Esophagus muscularis mucosa (tissue), 4 donors: ENCODE measurements at regions not wholly inside any gene's neighbourhood (a gene's known extent, or its start where the extent isn't known, plus 50 kb on each side); places are given as distances from the start of the nearest gene placed in this dataset.

Experiments used
- EP300 ChIP-seq: sonication (generic); formaldehyde crosslinking; IDR thresholded peaks from one replicate; pipeline ENCODE4 v1.6.1; 2017; ENCODE audit warnings: antibody characterized with exemption
- POLR2A ChIP-seq: fragments of 450-650 bp; IDR thresholded peaks from one replicate; pipeline ENCODE4 v1.6.1; 2017; ENCODE audit warnings: antibody characterized with exemption, moderate library complexity, mild to moderate bottlenecking, low read depth
- POLR2AphosphoS5 ChIP-seq, 2 donors: sonication (generic); formaldehyde crosslinking; IDR thresholded peaks; one replicate each; pipeline ENCODE4 v1.6.1; 2017; ENCODE audit warnings: antibody characterized with exemption in 2 of 2
- TF ChIP-seq, protein P1 (sequence below), 3 experiments: fragments of 200-600 bp in 2 of 3; fragments of 450-650 bp in 1 of 3; sonication (generic) in 2 of 3; IDR thresholded peaks; one replicate each; pipeline ENCODE4 v1.5.1; 2017 to 2019; ENCODE audit warnings: antibody characterized with exemption in 3 of 3, mild to moderate bottlenecking in 2 of 3, moderate library complexity in 1 of 3

DNA sequence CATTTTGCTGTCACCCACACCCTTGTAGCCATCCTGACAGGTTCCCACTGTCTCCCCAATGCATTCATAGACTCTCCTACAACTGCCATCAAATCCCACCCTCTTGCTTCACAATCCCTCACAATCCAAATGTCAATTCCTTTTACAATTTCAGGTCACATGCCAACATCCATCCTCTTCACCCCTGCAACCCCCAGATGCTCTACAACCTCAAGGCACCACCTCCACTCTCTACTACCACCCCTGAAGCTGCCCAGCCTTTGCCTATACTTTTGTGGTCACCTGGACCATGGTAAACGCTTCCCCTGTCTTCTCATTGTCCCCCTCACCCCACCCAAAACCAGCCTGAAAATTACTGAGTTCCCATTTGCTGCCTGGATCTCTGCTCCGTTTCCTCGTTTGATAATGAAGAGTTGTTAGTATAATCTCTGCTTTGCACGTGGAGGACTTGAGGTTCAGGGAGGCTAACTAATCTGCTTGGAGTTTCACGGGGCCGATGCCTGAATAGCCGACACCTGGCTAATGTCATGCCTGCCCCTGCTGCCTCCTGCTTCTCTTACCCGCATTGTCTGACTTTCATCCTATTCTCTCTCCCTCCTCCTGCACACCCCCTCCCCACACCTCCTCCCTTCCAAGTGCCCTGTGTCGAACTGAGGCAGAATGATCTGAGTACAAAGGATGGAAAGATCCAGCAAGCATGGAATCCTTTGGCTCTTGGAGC is 82.4 kb upstream of the TOX2 start:
- TF ChIP-seq POLR2A (no peak), POLR2AphosphoS5 (IDR thresholded peaks at IDR 0.05) (no peak), EP300 (no peak)
- TF ChIP-seq, protein P1, sequence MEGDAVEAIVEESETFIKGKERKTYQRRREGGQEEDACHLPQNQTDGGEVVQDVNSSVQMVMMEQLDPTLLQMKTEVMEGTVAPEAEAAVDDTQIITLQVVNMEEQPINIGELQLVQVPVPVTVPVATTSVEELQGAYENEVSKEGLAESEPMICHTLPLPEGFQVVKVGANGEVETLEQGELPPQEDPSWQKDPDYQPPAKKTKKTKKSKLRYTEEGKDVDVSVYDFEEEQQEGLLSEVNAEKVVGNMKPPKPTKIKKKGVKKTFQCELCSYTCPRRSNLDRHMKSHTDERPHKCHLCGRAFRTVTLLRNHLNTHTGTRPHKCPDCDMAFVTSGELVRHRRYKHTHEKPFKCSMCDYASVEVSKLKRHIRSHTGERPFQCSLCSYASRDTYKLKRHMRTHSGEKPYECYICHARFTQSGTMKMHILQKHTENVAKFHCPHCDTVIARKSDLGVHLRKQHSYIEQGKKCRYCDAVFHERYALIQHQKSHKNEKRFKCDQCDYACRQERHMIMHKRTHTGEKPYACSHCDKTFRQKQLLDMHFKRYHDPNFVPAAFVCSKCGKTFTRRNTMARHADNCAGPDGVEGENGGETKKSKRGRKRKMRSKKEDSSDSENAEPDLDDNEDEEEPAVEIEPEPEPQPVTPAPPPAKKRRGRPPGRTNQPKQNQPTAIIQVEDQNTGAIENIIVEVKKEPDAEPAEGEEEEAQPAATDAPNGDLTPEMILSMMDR (IDR thresholded peaks at IDR 0.05) = no peak
